GM19324 (cell line): ENCODE measurements at regions not wholly inside any gene's neighbourhood (a gene's known extent, or its start where the extent isn't known, plus 50 kb on each side); places are given as distances from the start of the nearest gene placed in this dataset.

Experiments used
- ATAC-seq: cut with Tn5 transposase; IDR thresholded peaks from one replicate; pipeline ENCODE4 v1.9.1; 2021; ENCODE audit warnings: mild to moderate bottlenecking, moderate library complexity; ENCODE audit not compliant: unreplicated experiment, low FRiP score

GRCh38 chr18:24814521-24814920, 354.1 kb downstream of the HRH4 start:
- ATAC-seq = no peak

GRCh38 chr18:24817150-24817549, 356.7 kb downstream of the HRH4 start:
- ATAC-seq = no peak

GRCh38 chr18:24817587-24818371, 357.3 kb downstream of the HRH4 start:
- ATAC-seq = no peak

GRCh38 chr18:24818441-24818840, 358.0 kb downstream of the HRH4 start:
- no peak for ATAC-seq

GRCh38 chr18:24819141-24819890, 358.9 kb downstream of the HRH4 start:
- no peak for ATAC-seq

GRCh38 chr18:24825397-24825796, 365.0 kb downstream of the HRH4 start:
- no peak for ATAC-seq

GRCh38 chr18:24826605-24827004, 366.2 kb downstream of the HRH4 start:
- no peak for ATAC-seq

- no peak for ATAC-seq
These were observed 367.1 kb downstream of the HRH4 start for GRCh38 chr18:24827501-24827900.

GRCh38 chr18:24831081-24831480, 370.6 kb downstream of the HRH4 start:
- no peak for ATAC-seq

GRCh38 chr18:24831871-24832665, 371.6 kb downstream of the HRH4 start:
- ATAC-seq = no peak

GRCh38 chr18:24835751-24836150, 375.3 kb downstream of the HRH4 start:
- ATAC-seq = no peak

- no peak for ATAC-seq
These were observed 376.6 kb downstream of the HRH4 start for GRCh38 chr18:24837066-24837465.

- no peak for ATAC-seq
These were observed 379.6 kb downstream of the HRH4 start for GRCh38 chr18:24840051-24840450.

GRCh38 chr18:24840640-24841039, 380.2 kb downstream of the HRH4 start:
- ATAC-seq = no peak

- ATAC-seq = no peak
These were observed 381.1 kb downstream of the HRH4 start for GRCh38 chr18:24841536-24841935.

GRCh38 chr18:24843123-24843522, 382.7 kb downstream of the HRH4 start:
- ATAC-seq = no peak

- no peak for ATAC-seq
These were observed 385.7 kb downstream of the HRH4 start for GRCh38 chr18:24846138-24846537.

GRCh38 chr18:24850532-24850931, 390.1 kb downstream of the HRH4 start:
- no peak for ATAC-seq

GRCh38 chr18:24853076-24853475, 392.6 kb downstream of the HRH4 start:
- no peak for ATAC-seq

- ATAC-seq = no peak
These were observed 400.7 kb downstream of the HRH4 start for GRCh38 chr18:24860978-24861680.
